Adrenal gland (tissue), 9 donors: ENCODE measurements at regions not wholly inside any gene's neighbourhood (a gene's known extent, or its start where the extent isn't known, plus 50 kb on each side); places are given as distances from the start of the nearest gene placed in this dataset.

Source experiments
- DNase-seq, 7 donors: peaks; one replicate each; pipeline ENCODE4 v3.0.0-alpha.2; 2019 to 2020
- H3K27ac ChIP-seq, 5 donors: fragments of 200-600 bp; sonication (generic) in 4 of 5; 1 replicate in 3 of 5; 2 replicates in 2 of 5; pipeline versions ENCODE4 v1.5.1 to v1.8.0; 2016 to 2020; ENCODE audit warnings: mild to moderate bottlenecking in 1 of 5
- H3K27me3 ChIP-seq: fragments of 200-600 bp; 2 replicates; pipeline ENCODE4 v1.8.0; 2021
- H3K36me3 ChIP-seq, 2 donors: fragments of 200-600 bp; replicated peaks in 1 of 2; 1 replicate in 1 of 2; 2 replicates in 1 of 2; pipeline versions ENCODE4 v1.5.1 to v1.8.0; 2018 to 2022
- H3K4me1 ChIP-seq, 2 donors: fragments of 200-600 bp; replicated peaks in 1 of 2; 1 replicate in 1 of 2; 2 replicates in 1 of 2; pipeline versions ENCODE4 v1.5.1 to v1.8.0; 2018 to 2021
- H3K4me3 ChIP-seq, 4 donors: fragments of 200-600 bp; sonication (generic) in 3 of 4; one replicate each; pipeline ENCODE4 v1.5.1; 2016 to 2018
- H3K9me3 ChIP-seq, 3 donors: fragments of 200-600 bp; sonication (generic) in 1 of 3; replicated peaks in 1 of 3; 1 replicate in 2 of 3; 2 replicates in 1 of 3; pipeline versions ENCODE4 v1.5.1 to v1.8.0; 2016 to 2021
- CTCF ChIP-seq, 6 experiments: fragments of 450-650 bp in 4 of 6; fragments of 200-600 bp in 2 of 6; sonication (generic) in 1 of 6; IDR thresholded peaks; 1 replicate in 5 of 6; 2 replicates in 1 of 6; pipeline versions ENCODE4 v1.5.1 to v1.8.0; 2016 to 2021; ENCODE audit warnings: antibody characterized with exemption in 6 of 6, mild to moderate bottlenecking in 2 of 6, moderate library complexity in 1 of 6
- POLR2A ChIP-seq, 2 donors: fragments of 450-650 bp; IDR thresholded peaks; one replicate each; pipeline ENCODE4 v1.6.1; 2017; ENCODE audit warnings: antibody characterized with exemption in 2 of 2, mild to moderate bottlenecking in 2 of 2, moderate library complexity in 1 of 2
- WGBS, 4 donors: extraction: QIAGEN DNeasy Blood & Tissue Kit in 2 of 4; methylation state at CpG; one replicate each; pipeline versions ENCODE4 v1.1.5 to v1.1.7; 2013 to 2017; 5-methylcytosine and 5-hydroxymethylcytosine counted together
- intact Hi-C, 2 donors: fragments of 100-400 bp; cut with DNase I; formaldehyde crosslinking; loops; one replicate each; pipeline versions ENCODE4 v1.14.1 to v1.15.0; 2022 to 2023
- donor health status: healthy with polysubstance abuse.
- donor health status: Bipolar disorder and iron deficiency.
- donor health status: DM: yes; HTN: yes; CAD: no.
- donor health status: DM: no; HTN: no; CAD: no.
- donor health status: DM: no; HTN: no; CAD: no.

- H3K4me1 ChIP-seq, result no peaks in the 10 kb centered on the region
- intact Hi-C loops, result no loop called here
- H3K27ac ChIP-seq, result no peak overlapping the region
- no peaks in the 10 kb centered on the region for H3K27me3 ChIP-seq
- H3K36me3 ChIP-seq, result no peaks in the 10 kb centered on the region
- WGBS, 4 donors, result 21 to 48% (median 39%) methylated on average over 1 of the region's 1 CpG
- H3K4me3 ChIP-seq, result no peak overlapping the region
- H3K9me3 ChIP-seq, result no peaks in the 10 kb centered on the region
- TF ChIP-seq CTCF (IDR thresholded peaks at IDR 0.05) (no peak), POLR2A (IDR thresholded peaks at IDR 0.05) (no peak)
- DNase-seq, result no peak
These were observed 1302.7 kb upstream of the PIK3C3 start for GRCh38 chr18:40652321-40652720.

- no peak for DNase-seq
- no peak overlapping the region for H3K4me3 ChIP-seq
- H3K27me3 ChIP-seq, result no peaks in the 10 kb centered on the region
- 76 to 88% (median 81%) methylated on average over 3 of the region's 3 CpGs for WGBS, 4 donors
- no peaks in the 10 kb centered on the region for H3K36me3 ChIP-seq
- no peak overlapping the region for H3K27ac ChIP-seq
- H3K9me3 ChIP-seq, result no peaks in the 10 kb centered on the region
- H3K4me1 ChIP-seq, result no peaks in the 10 kb centered on the region
- no peak for TF ChIP-seq CTCF (IDR thresholded peaks at IDR 0.05)
- no peak for TF ChIP-seq POLR2A (IDR thresholded peaks at IDR 0.05)
- intact Hi-C loops, result no loop called here
These were observed 1303.9 kb upstream of the PIK3C3 start for GRCh38 chr18:40651163-40651562.

GRCh38 chr18:40642692-40643229 is 1312.3 kb upstream of the PIK3C3 start:
- Histone ChIP-seq H3K4me1 (no peaks in the 10 kb centered on the region), H3K9me3 (no peaks in the 10 kb centered on the region), H3K27me3 (no peaks in the 10 kb centered on the region), H3K4me3 (no peak overlapping the region), H3K27ac (no peak overlapping the region), H3K36me3 (no peaks in the 10 kb centered on the region)
- DNase-seq, result no peak
- TF ChIP-seq CTCF (IDR thresholded peaks at IDR 0.05) (no peak), POLR2A (IDR thresholded peaks at IDR 0.05) (no peak)
- intact Hi-C loops, result no loop called here
- 68 to 77% (median 73%) methylated on average over 4 of the region's 4 CpGs for WGBS, 4 donors

GRCh38 chr18:40631319-40631718 is 1323.7 kb upstream of the PIK3C3 start:
- no peak for DNase-seq
- no peak overlapping the region for H3K27ac ChIP-seq
- H3K4me3 ChIP-seq, result no peak overlapping the region
- H3K4me1 ChIP-seq, result no peaks in the 10 kb centered on the region
- H3K9me3 ChIP-seq, result no peaks in the 10 kb centered on the region
- 82 to 88% (median 86%) methylated on average over 3 of the region's 3 CpGs for WGBS, 4 donors
- TF ChIP-seq CTCF (IDR thresholded peaks at IDR 0.05) (no peak), POLR2A (IDR thresholded peaks at IDR 0.05) (no peak)
- H3K27me3 ChIP-seq, result no peaks in the 10 kb centered on the region
- no peaks in the 10 kb centered on the region for H3K36me3 ChIP-seq
- intact Hi-C loops, result no loop called here
